B cell (primary cell): ENCODE measurements at regions not wholly inside any gene's neighbourhood (a gene's known extent, or its start where the extent isn't known, plus 50 kb on each side); places are given as distances from the start of the nearest gene placed in this dataset.

Experiments used
- ATAC-seq: fragments of 200-7000 bp; cut with Tn5 transposase; one replicate; pipeline ENCODE4 v1.10.0; 2021; ENCODE audit warnings: low read depth, mild to moderate bottlenecking, moderate number of reproducible peaks, moderate library complexity
- CTCF ChIA-PET: fragments of 350-600 bp; sonication (Branson Sonifier 250); formaldehyde crosslinking; loops from one replicate; lab custom pipeline; 2021; ENCODE audit warnings: antibody characterized with exemption, inconsistent platforms; lab: Charles Lee
- POLR2A ChIA-PET: fragments of 350-600 bp; sonication (Branson Sonifier 250); formaldehyde crosslinking; loops from one replicate; lab custom pipeline; 2021; ENCODE audit warnings: antibody characterized with exemption; lab: Charles Lee
- DNase-seq: peaks from one replicate; pipeline ENCODE4 v3.0.0; 2013
- H2AFZ ChIP-seq: 2 replicates; pipeline ENCODE4 v1.6.1; 2012; ENCODE audit warnings: mild to moderate bottlenecking, low read depth, low read length; ENCODE audit not compliant: insufficient read depth, poor library complexity, severe bottlenecking
- H3K27ac ChIP-seq, 2 donors: 1 replicate in 1 of 2; 2 replicates in 1 of 2; pipeline ENCODE4 v1.5.1; 2012 to 2013; ENCODE audit warnings: low read length in 2 of 2, mild to moderate bottlenecking in 2 of 2, moderate library complexity in 1 of 2
- H3K27me3 ChIP-seq, 4 experiments: fragments of 200-600 bp in 1 of 4; sonication (generic) in 1 of 4; replicated peaks in 1 of 4; 1 replicate in 2 of 4; 2 replicates in 2 of 4; pipeline versions ENCODE4 v1.6.1 to v1.7.0; 2013 to 2016; ENCODE audit warnings: low read length in 3 of 4, mild to moderate bottlenecking in 2 of 4, mixed read lengths in 1 of 4, moderate library complexity in 1 of 4; ENCODE audit not compliant: insufficient read depth in 4 of 4, control insufficient read depth in 3 of 4; ENCODE audit errors: control extremely low read depth in 1 of 4
- H3K36me3 ChIP-seq, 2 experiments: replicated peaks in 1 of 2; 1 replicate in 1 of 2; 2 replicates in 1 of 2; pipeline versions ENCODE4 v1.6.1 to v1.7.1; 2013; ENCODE audit warnings: low read length in 1 of 2; ENCODE audit not compliant: insufficient read depth in 2 of 2, control insufficient read depth in 1 of 2; ENCODE audit errors: control extremely low read depth in 1 of 2, extremely low read depth in 1 of 2
- H3K4me1 ChIP-seq, 2 donors: fragments of 200-600 bp in 1 of 2; sonication (generic) in 1 of 2; 1 replicate in 1 of 2; 2 replicates in 1 of 2; pipeline versions ENCODE4 v1.5.1 to v1.6.1; 2013 to 2017; ENCODE audit warnings: low read length in 2 of 2; ENCODE audit not compliant: control insufficient read depth in 2 of 2, insufficient read depth in 2 of 2
- H3K4me2 ChIP-seq: replicated peaks from 2 replicates; pipeline ENCODE3; 2012; ENCODE audit warnings: mild to moderate bottlenecking, low read depth, low read length; ENCODE audit not compliant: poor library complexity, severe bottlenecking
- H3K4me3 ChIP-seq, 5 experiments: fragments of 200-600 bp in 1 of 5; sonication (generic) in 1 of 5; 1 replicate in 3 of 5; 2 replicates in 2 of 5; pipeline versions ENCODE4 v1.5.1 to v1.7.0; 2011 to 2016; ENCODE audit warnings: low read length in 4 of 5, mild to moderate bottlenecking in 4 of 5, low read depth in 2 of 5, control low read depth in 1 of 5, moderate library complexity in 1 of 5; ENCODE audit not compliant: insufficient read depth in 1 of 5; ENCODE audit errors: control extremely low read depth in 1 of 5, extremely low read depth in 1 of 5
- H3K79me2 ChIP-seq: fragments of 200-600 bp; sonication (generic); one replicate; pipeline ENCODE4 v1.6.0; 2016; ENCODE audit warnings: low read length; ENCODE audit not compliant: control insufficient read depth, insufficient read depth
- H3K9ac ChIP-seq: fragments of 200-600 bp; sonication (generic); 2 replicates; pipeline ENCODE4 v1.6.1; 2017; ENCODE audit warnings: mild to moderate bottlenecking, low read length, moderate library complexity
- H3K9me3 ChIP-seq, 3 donors: one replicate each; pipeline versions ENCODE4 v1.6.1 to v1.7.1; 2013; ENCODE audit warnings: low read length in 2 of 3; ENCODE audit not compliant: control insufficient read depth in 2 of 3, insufficient read depth in 1 of 3; ENCODE audit errors: control extremely low read depth in 1 of 3
- H4K20me1 ChIP-seq: 2 replicates; pipeline ENCODE4 v1.6.0; 2012; ENCODE audit warnings: mild to moderate bottlenecking, low read length; ENCODE audit not compliant: insufficient read depth, control insufficient read depth, poor library complexity, severe bottlenecking
- H3K27ac Mint-ChIP-seq: one replicate; pipeline ENCODE4 v1.8.0; 2021; ENCODE audit warnings: mixed read lengths
- H3K27me3 Mint-ChIP-seq: one replicate; pipeline ENCODE4 v1.8.0; 2021; ENCODE audit warnings: mixed read lengths
- H3K4me1 Mint-ChIP-seq: one replicate; pipeline ENCODE4 v1.8.0; 2021; ENCODE audit warnings: mixed read lengths
- H3K4me3 Mint-ChIP-seq: one replicate; pipeline ENCODE4 v1.8.0; 2021; ENCODE audit warnings: mixed read lengths
- H3K9me3 Mint-ChIP-seq: one replicate; pipeline ENCODE4 v1.8.0; 2022; ENCODE audit warnings: mixed read lengths; ENCODE audit not compliant: insufficient read depth
- EZH2 ChIP-seq: IDR thresholded peaks from 2 replicates; pipeline ENCODE4 v1.6.1; 2012; ENCODE audit warnings: borderline replicate concordance, low read depth, mild to moderate bottlenecking, moderate library complexity, low read length; ENCODE audit not compliant: insufficient read depth, poor library complexity, severe bottlenecking
- whole genome bisulfite sequencing: methylation state at CpG from one replicate; pipeline ENCODE4 v1.1.5; 2013; ENCODE audit warnings: missing lambda C conversion rate; ENCODE audit not compliant: insufficient coverage; 5-methylcytosine and 5-hydroxymethylcytosine counted together
- intact Hi-C: fragments of 100-400 bp; cut with micrococcal nuclease; formaldehyde crosslinking; loops from one replicate; pipeline ENCODE4 v1.10.0; 2022
- TF ChIP-seq, protein P1 (sequence below): fragments of 200-600 bp; IDR thresholded peaks from one replicate; pipeline ENCODE4 v1.8.0; 2022; ENCODE audit warnings: antibody characterized with exemption, mild to moderate bottlenecking

DNA sequence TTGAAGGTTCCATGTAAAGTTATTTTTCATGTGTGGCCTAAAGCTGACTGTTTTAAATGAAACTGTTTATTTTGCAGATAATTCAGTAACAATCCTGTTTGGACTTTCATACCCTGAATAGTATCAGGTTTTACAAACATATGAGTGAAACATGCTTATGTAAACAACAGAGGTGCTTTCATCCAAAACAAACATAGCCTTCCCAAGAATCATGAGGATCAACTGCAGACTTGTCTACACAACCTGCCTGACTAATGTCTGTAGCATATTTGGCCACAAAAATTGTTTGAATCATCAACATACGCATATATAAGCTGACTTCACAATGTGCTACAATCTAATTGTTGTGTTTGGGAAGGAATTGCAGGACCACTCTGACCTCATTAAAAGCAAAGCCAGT is 190.4 kb downstream of the DIPK2A start:
- ATAC-seq, result no peak
- CTCF ChIA-PET, result no interaction called here
- no CpG with 5 or more reads among the region's 1 CpG for WGBS
- Mint-ChIP-seq H3K9me3 (peaks cover 6% of the 10 kb centered on the region), H3K27me3 (no peaks in the 10 kb centered on the region), H3K27ac (no peak overlapping the region), H3K4me3 (no peak overlapping the region), H3K4me1 (peaks cover 4% of the 10 kb centered on the region)
- Histone ChIP-seq H2AFZ (no peak overlapping the region), H3K4me3 (no peak overlapping the region), H3K4me2 (no peak overlapping the region), H3K9me3 (peaks cover 0 to 1% (median 0%) of the 10 kb centered on the region in 3 donors), H3K79me2 (no peaks in the 10 kb centered on the region), H3K27me3 (peaks cover 0 to 3% (median 0%) of the 10 kb centered on the region in 4 experiments), H3K4me1 (peaks cover 0 to 3% of the 10 kb centered on the region in 2 donors), H3K27ac (no peak overlapping the region), H4K20me1 (no peaks in the 10 kb centered on the region), H3K36me3 (no peaks in the 10 kb centered on the region), H3K9ac (no peak overlapping the region)
- POLR2A ChIA-PET, result no interaction called here
- no peak for DNase-seq
- intact Hi-C loops, result no loop called here
- TF ChIP-seq, protein P1, sequence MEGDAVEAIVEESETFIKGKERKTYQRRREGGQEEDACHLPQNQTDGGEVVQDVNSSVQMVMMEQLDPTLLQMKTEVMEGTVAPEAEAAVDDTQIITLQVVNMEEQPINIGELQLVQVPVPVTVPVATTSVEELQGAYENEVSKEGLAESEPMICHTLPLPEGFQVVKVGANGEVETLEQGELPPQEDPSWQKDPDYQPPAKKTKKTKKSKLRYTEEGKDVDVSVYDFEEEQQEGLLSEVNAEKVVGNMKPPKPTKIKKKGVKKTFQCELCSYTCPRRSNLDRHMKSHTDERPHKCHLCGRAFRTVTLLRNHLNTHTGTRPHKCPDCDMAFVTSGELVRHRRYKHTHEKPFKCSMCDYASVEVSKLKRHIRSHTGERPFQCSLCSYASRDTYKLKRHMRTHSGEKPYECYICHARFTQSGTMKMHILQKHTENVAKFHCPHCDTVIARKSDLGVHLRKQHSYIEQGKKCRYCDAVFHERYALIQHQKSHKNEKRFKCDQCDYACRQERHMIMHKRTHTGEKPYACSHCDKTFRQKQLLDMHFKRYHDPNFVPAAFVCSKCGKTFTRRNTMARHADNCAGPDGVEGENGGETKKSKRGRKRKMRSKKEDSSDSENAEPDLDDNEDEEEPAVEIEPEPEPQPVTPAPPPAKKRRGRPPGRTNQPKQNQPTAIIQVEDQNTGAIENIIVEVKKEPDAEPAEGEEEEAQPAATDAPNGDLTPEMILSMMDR, result no peak
- TF ChIP-seq EZH2, result no peak

DNA sequence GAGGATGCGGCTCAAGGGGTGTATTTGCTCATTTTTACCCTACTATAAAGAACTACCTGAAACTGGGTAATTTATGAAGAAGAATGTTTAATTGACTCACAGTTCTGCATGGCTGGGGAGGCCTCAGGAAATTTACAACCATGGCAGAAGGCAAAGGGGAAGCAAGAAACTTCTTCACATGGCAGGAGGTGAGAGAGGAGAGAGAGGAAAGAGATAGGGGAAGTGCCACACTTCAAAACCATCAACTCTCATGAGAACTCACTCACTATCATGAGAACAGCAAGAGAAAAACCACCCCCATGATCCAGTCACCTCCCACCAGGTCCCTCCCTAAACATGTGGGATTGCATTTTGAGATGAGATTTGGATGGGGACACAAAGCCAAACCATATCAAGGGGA is 192.7 kb downstream of the DIPK2A start:
- H3K27me3 ChIP-seq, result peaks cover 0 to 3% (median 0%) of the 10 kb centered on the region in 4 experiments
- intact Hi-C loops, result no loop called here
- H3K9me3 ChIP-seq, result peaks cover 0 to 1% (median 0%) of the 10 kb centered on the region in 3 donors
- no peak overlapping the region for H3K4me3 ChIP-seq
- H4K20me1 ChIP-seq, result no peaks in the 10 kb centered on the region
- no peak for ATAC-seq
- ChIA-PET POLR2A (no interaction called here), CTCF (no interaction called here)
- Mint-ChIP-seq H3K27ac (no peak overlapping the region), H3K4me3 (no peak overlapping the region), H3K27me3 (no peaks in the 10 kb centered on the region), H3K9me3 (no peaks in the 10 kb centered on the region), H3K4me1 (peaks cover 4% of the 10 kb centered on the region)
- no peak overlapping the region for H3K9ac ChIP-seq
- H3K4me1 ChIP-seq, result peaks cover 0 to 3% of the 10 kb centered on the region in 2 donors
- no peak overlapping the region for H3K27ac ChIP-seq
- no peaks in the 10 kb centered on the region for H3K36me3 ChIP-seq
- H3K79me2 ChIP-seq, result no peaks in the 10 kb centered on the region
- no peak overlapping the region for H2AFZ ChIP-seq
- no peak for DNase-seq
- TF ChIP-seq EZH2, result no peak
- TF ChIP-seq, protein P1, result no peak
- WGBS, result no CpG with 5 or more reads among the region's 1 CpG
- H3K4me2 ChIP-seq, result no peak overlapping the region
